ENCODE measurements at regions not wholly inside any gene's neighbourhood (a gene's known extent, or its start where the extent isn't known, plus 50 kb on each side); places are given as distances from the start of the nearest gene placed in this dataset.

GRCh38 chr13:103839460-103839859, 773.2 kb upstream of the SLC10A2 start:
- TF ChIP-seq CTCF (IDR thresholded peaks at IDR 0.05) (no peak), EP300 (IDR thresholded peaks at IDR 0.05) (no peak)

Measured in gastroesophageal sphincter (tissue), 3 donors.